ENCODE measurements at regions not wholly inside any gene's neighbourhood (a gene's known extent, or its start where the extent isn't known, plus 50 kb on each side); places are given as distances from the start of the nearest gene placed in this dataset.
A peak's percentile ranks its signal among the peaks of the same experiment; 100 is the strongest.

GRCh38 chr5:109247986-109248385, 161.8 kb downstream of the PJA2 start:
- Histone ChIP-seq H3K27ac (ENCODE audit: insufficient read depth in 1 of 2, low read depth in 1 of 2, low read length in 2 of 2, poor library complexity in 1 of 2, severe bottlenecking in 2 of 2) (no peak overlapping the region), H3K36me3 (ENCODE audit: control insufficient read depth in 4 of 4, insufficient read depth in 4 of 4, low read length in 3 of 4) (no peaks in the 10 kb centered on the region), H3K4me3 (ENCODE audit: control insufficient read depth in 1 of 7, extremely low read depth in 1 of 7, insufficient read depth in 4 of 7, low read depth in 2 of 7, low read length in 6 of 7) (no peak overlapping the region), H3K4me1 (ENCODE audit: control extremely low read depth in 1 of 4, control insufficient read depth in 4 of 4, insufficient read depth in 4 of 4, low read length in 3 of 4) (peaks cover 0 to 15% (median 10%) of the 10 kb centered on the region in 4 experiments), H3K9me3 (ENCODE audit: control extremely low read depth in 1 of 5, control insufficient read depth in 4 of 5, insufficient read depth in 2 of 5, low read depth in 1 of 5, low read length in 4 of 5) (peaks cover 0 to 6% (median 3%) of the 10 kb centered on the region in 5 experiments), H3K27me3 (replicated peaks in 2 of 5; ENCODE audit: control insufficient read depth in 4 of 5, insufficient read depth in 5 of 5, low read length in 4 of 5) (no peaks in the 10 kb centered on the region)
- peak in 2 of 3 donors; percentile 1 to 7 for DNase-seq
- CTCF ChIA-PET = no interaction called here
- POLR2A ChIA-PET = no interaction called here

DNA sequence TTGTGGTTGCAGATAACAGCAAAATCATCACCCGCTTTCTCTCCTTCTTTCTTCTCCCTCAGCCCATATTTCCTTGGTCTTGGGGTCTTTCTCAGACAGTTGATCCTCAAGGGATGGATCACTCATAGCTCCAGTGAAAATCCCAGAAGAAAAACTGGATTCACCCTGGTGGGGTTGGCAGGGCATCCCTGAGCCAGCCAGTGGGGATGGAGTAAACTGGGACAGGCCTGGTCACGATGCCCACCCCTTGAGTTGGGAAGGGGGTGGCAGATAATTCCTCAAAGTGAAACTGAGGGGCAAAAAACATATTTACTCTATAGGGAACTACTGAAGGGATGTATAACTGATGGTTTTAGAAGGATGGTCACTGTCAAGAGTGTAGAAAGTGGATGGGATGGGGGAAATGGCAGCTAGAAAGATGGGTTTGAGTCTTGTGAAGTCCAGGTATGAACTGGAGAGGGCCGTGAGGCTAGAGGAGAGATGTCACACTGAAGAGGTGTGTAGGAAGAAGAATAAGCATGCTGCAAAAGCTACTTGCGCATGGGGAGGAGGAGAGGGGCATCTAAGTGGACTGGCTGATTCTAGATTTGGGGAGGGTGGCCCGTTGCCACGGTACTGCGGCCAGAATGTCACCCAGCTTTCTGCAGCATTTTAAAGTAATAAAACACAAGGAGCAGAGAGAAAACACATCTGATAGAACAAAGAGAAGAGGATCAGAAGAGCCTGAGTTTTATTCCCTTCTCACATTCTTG, 162.8 kb downstream of the PJA2 start:
- Histone ChIP-seq H3K27me3 (replicated peaks in 2 of 5; ENCODE audit: control insufficient read depth in 4 of 5, insufficient read depth in 5 of 5, low read length in 4 of 5) (no peaks in the 10 kb centered on the region), H3K27ac (ENCODE audit: insufficient read depth in 1 of 2, low read depth in 1 of 2, low read length in 2 of 2, poor library complexity in 1 of 2, severe bottlenecking in 2 of 2) (no peak overlapping the region), H3K9me3 (ENCODE audit: control extremely low read depth in 1 of 5, control insufficient read depth in 4 of 5, insufficient read depth in 2 of 5, low read depth in 1 of 5, low read length in 4 of 5) (peaks cover 0 to 6% (median 3%) of the 10 kb centered on the region in 5 experiments), H3K4me3 (ENCODE audit: control insufficient read depth in 1 of 7, extremely low read depth in 1 of 7, insufficient read depth in 4 of 7, low read depth in 2 of 7, low read length in 6 of 7) (no peak overlapping the region), H3K4me1 (ENCODE audit: control extremely low read depth in 1 of 4, control insufficient read depth in 4 of 4, insufficient read depth in 4 of 4, low read length in 3 of 4) (peaks cover 0 to 18% (median 10%) of the 10 kb centered on the region in 4 experiments), H3K36me3 (ENCODE audit: control insufficient read depth in 4 of 4, insufficient read depth in 4 of 4, low read length in 3 of 4) (no peaks in the 10 kb centered on the region)
- WGBS (ENCODE audit: insufficient coverage) = 100% methylated on average over 3 of the region's 7 CpGs
- POLR2A ChIA-PET = no interaction called here
- CTCF ChIA-PET = no interaction called here
- DNase-seq = no peak
